DLD1 (cell line): ENCODE measurements at regions not wholly inside any gene's neighbourhood (a gene's known extent, or its start where the extent isn't known, plus 50 kb on each side); places are given as distances from the start of the nearest gene placed in this dataset.

Source experiments
- in situ Hi-C: cut with HindIII; loops from 2 replicates; pipeline ENCODE4 v1.10.0; 2017; ENCODE audit warnings: low sequenced_read_pairs

GRCh38 chr5:54624805-54625568 lies 107.4 kb downstream of the SNX18 start:
- in situ Hi-C loops, result no loop called here

GRCh38 chr5:54621709-54622108 lies 104.2 kb downstream of the SNX18 start:
- in situ Hi-C loops, result no loop called here

GRCh38 chr5:54621048-54621447 lies 103.5 kb downstream of the SNX18 start:
- in situ Hi-C loops, result no loop called here

DNA sequence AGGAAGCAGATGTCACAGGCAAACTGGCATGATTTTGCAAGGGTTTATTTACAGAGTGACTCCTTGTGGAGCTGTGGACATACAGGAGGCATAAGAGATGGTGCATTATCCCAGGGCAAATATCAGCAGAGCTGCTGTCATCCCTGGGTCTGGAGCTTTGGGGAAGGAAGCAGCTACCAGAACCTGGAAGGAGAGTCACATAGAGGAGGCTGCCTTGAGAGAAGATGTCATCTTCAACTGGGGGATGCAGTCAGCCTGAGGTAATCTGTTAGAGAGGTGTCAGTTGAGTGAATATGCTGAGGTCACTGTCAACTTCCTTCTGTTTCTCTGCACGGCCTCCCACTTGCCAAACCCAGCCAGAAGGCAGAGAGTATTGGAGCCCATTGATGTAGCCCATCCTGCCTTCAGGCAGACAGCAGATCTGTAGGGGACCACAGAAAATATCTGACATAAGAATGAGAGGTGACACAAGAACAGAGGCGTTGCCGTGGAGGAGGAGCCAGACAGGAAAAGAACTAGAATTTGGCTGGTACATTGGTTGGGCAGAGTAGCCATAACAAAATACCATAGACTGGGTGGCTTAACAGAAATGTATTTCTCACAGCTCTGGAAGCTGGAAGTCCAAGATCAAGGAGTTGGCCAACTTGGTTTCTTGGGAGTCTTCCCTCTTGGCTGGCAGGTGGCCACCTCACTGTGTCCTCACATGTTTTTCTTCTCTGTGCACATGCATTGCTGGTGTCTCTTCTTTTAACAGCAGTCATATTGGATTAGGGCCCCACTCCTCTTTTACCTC lies 102.8 kb downstream of the SNX18 start:
- in situ Hi-C loops, result no loop called here

- in situ Hi-C loops, result no loop called here
These were observed 102.2 kb downstream of the SNX18 start for GRCh38 chr5:54619731-54620130.

DNA sequence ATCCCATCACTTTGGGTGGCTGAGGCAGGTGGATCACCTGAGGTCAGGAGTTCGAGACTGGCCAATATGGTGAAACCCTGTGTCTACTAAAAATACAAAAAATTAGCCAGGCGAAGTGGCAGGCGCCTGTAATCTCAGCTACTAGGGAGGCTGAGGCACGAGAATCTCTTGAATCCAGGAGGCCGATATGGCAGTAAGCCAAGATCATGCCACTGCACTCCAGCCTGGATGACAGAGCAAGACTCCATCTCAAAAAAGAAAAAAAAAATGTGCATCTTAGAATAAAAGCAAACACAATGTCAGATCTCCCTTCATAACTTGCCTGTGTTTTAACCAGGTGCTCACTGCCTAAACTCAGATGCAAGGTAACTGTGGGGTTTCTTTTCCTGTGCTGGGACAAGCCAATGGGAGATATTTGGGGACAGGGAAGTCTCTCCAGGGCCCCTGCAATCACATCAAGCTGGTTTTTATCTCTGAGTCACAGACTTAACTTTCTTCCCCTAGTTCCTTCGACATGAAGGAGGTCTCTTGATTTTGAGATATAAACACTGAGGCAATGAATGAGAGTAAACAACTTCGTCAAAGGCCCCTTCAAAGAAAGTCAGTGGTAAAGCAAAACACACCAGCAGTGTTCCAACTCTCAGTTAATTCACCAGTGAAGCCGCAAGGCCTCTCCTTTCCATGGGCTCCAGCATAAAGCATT lies 99.1 kb downstream of the SNX18 start:
- in situ Hi-C loops, result no loop called here

GRCh38 chr5:54616031-54616430 lies 98.5 kb downstream of the SNX18 start:
- in situ Hi-C loops, result no loop called here

DNA sequence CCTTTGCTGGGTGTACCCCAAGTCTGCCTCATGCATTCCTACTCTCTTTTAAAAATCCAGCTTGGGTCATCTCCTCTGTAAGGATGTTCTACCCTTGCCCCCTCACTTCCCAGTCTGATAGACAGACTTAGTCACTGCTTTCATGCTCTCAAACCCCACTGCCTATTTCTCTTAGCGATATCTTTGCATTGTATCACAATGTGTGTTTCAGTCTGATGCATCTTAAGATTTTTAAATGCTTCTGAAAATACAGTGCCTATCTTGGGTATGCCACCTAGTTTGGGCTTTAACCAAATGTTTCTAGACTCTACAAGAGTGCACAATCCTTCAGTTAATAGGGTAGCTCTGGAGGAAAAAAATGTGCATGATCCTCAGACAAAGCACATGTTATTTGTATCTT lies 97.8 kb downstream of the SNX18 start:
- in situ Hi-C loops, result no loop called here

GRCh38 chr5:54612711-54613110 lies 95.2 kb downstream of the SNX18 start:
- in situ Hi-C loops, result no loop called here

DNA sequence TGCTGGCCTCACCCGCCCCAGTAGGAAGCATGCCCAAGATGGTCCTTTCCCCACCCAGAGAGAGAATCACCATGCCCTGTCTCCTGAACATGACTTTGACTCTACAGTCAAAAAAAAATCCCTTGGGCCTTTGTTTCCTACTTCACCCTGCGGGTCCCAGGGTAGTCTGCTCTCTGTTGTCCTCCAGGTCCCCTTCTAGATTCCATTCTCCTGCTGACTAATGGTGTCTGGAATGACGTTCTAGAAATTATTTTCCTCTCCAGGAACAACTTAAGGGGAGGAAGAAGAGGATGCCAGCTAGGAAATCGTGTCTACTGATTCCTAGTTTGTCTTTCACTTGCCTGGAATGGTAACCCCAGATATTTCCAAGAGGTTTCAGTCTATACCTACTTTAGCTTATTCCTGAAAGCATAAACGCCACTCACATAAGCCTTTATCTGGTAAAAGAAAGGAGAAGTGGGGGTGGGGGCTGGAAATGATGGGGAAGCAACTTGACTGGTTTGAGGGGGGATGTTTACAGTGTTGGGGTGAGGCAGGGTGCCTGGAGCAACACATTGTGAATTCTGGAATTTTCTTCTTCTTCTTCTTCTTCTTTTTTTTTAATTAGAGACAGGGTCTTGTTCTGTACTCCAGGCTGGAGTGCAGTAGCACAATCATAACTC lies 93.9 kb downstream of the SNX18 start:
- in situ Hi-C loops, result no loop called here

DNA sequence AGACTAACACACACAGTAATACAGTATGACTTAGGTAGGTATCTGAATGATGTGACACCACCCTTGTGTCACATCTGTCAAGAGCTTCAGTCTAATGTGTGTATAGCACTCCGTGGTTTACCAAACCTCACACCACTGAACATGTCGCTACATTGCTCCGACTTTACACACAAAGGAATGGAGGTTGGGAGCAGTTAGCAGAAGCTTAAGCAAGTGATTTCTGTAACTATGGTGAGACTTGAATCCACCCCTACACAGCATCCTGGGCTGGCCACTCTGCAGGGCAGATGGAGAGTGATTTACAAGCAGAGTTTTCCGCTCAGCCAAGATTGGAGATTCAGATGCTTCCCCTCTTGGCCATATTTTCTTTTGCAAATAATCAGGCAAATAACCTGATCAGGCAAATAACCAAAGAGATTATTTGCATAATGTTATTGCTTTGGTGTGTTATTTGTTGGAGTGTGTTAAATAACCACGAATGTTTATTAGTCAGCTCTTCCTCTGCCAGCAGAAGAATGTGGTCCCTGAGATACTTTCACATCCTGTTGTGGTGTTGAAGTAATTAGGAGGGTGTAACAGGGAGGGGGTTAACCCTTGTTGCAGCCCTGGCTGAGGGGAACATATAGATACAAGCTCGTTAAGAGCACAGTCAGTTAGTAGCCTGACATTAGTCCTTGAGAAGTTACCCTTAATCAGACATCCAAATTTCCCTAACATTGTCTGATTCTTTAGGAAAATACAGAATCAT lies 92.8 kb downstream of the SNX18 start:
- in situ Hi-C loops, result no loop called here

DNA sequence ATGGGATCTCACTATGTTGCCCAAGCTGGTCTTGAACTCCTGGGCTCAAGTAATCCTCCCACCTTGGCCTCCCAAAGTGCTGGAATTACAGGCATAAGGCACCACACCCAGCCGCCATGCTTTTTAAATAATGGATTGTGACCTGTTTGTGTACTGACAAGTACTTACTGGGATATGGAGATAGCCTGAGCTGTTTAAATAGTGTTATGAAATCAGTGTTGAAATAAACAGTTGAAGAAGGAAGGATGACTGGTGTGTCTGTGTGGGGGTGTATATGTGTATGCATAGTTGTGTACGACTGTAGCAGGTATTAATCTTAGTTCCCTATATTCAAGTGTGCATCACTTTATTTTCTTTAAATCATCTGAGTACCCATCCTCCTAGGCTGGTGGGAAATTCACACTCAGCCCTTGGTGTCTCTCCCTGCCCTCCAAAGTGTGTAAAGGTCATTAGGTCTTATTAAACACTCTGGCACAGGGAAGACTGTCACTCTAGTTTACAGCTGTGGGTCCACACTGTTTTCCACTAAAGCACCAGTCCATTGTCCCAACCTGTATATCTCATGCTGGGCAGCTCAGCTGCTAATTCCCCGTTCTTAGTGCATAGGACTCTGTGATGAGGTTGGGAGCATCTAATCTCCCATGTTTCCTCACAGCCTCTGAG lies 91.0 kb downstream of the SNX18 start:
- in situ Hi-C loops, result no loop called here

- in situ Hi-C loops, result no loop called here
These were observed 89.4 kb downstream of the SNX18 start for GRCh38 chr5:54607006-54607405.

GRCh38 chr5:54603372-54603771 lies 85.8 kb downstream of the SNX18 start:
- in situ Hi-C loops, result no loop called here

DNA sequence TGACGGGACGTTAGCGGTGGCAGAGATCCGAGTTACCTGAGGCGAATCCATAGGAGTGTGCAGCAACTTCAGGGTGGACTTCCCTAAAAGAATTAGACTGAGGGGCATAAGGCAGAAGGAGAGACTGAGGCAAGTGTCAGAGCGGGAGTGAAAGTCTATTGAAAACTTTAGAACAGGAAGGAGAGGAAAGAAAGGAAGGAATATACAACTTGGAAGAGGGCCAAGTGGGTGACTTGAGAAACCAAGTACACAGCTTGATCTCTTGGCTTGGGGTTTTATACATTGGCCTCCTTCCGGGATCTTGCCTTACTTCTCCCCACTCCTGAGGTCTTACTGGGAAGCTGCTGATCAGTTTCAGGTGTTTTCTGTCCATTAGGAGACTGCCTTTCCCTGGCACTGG lies 84.9 kb downstream of the SNX18 start:
- in situ Hi-C loops, result no loop called here

GRCh38 chr5:54601411-54602230 lies 84.1 kb downstream of the SNX18 start:
- in situ Hi-C loops, result no loop called here
